ENCODE measurements at regions not wholly inside any gene's neighbourhood (a gene's known extent, or its start where the extent isn't known, plus 50 kb on each side); places are given as distances from the start of the nearest gene placed in this dataset.

DNA sequence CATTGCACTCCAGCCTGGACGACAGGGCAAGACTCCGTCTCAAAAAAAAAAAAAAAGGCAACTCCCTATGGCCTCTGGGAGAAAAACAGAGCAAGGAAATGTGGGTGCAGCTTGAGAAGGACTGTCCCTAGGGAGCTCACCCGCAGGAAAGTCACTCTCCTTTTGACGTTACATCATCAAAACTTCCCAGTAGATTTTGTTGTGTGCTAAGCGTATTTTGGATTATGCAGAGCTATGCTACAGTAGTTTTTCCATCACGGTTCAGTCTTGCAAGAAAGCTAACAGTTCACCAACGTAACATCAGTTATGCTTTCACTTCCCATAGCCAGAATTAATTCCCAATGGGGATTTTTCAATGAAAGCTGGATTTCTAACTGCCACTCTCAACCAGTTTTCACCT is 138.8 kb downstream of the HSD17B3 start:
- in situ Hi-C loops (cut with MboI; ENCODE audit: low pct_ligation_motif_present in 1 of 4, low pct_unique_long_range_greater_than_20kb in 1 of 4, low sequenced_read_pairs in 3 of 4) = no loop called here
- Histone ChIP-seq H3K36me3 (no peaks in the 10 kb centered on the region), H3K27me3 (no peaks in the 10 kb centered on the region), H3K9me3 (no peaks in the 10 kb centered on the region), H3K27ac (no peak overlapping the region), H3K4me3 (no peak overlapping the region), H3K4me1 (peaks cover 0 to 3% (median 0%) of the 10 kb centered on the region in 4 donors)
- intact Hi-C loops (cut with DNase I; ENCODE audit: low total_unique reads) = no loop called here
- 67 to 73% methylated on average over 3 to 7 of the region's 7 CpGs for WGBS, 2 donors (ENCODE audit: low coverage in 1 of 2)
- TF ChIP-seq POLR2A (IDR thresholded peaks at IDR 0.05) (no peak), CTCF (IDR thresholded peaks at IDR 0.05) (no peak), EP300 (IDR thresholded peaks at IDR 0.05; ENCODE audit: low read depth) (no peak), POLR2AphosphoS5 (IDR thresholded peaks at IDR 0.05) (no peak)
- DNase-seq = no peak

DNA sequence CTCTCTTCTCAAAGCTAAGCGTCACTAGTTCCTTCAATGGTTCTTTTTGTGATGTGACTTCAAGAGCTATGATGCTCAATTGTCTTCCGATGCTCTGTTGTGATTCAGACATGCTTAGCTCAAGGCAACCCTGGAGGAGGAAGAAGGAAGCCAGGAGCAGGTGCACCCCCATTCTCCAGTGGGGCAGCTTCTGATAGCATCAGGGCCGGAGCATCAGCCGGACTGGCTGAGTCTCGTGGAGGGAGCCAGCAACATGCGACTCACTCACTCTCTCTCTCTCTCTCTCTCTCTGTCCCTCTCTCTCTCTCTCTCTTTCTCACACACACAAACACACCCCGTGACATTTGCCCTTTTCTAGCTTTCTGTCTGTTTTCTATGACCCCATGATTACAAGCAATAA is 140.2 kb downstream of the HSD17B3 start:
- TF ChIP-seq POLR2A (IDR thresholded peaks at IDR 0.05) (no peak), POLR2AphosphoS5 (IDR thresholded peaks at IDR 0.05) (no peak), CTCF (IDR thresholded peaks at IDR 0.05) (no peak), EP300 (IDR thresholded peaks at IDR 0.05; ENCODE audit: low read depth) (no peak)
- WGBS, 2 donors (ENCODE audit: low coverage in 1 of 2) = 81 to 90% methylated on average over 2 to 7 of the region's 7 CpGs
- Histone ChIP-seq H3K27ac (no peak overlapping the region), H3K4me1 (peaks cover 0 to 3% (median 1%) of the 10 kb centered on the region in 4 donors), H3K4me3 (no peak overlapping the region), H3K36me3 (no peaks in the 10 kb centered on the region), H3K9me3 (no peaks in the 10 kb centered on the region), H3K27me3 (no peaks in the 10 kb centered on the region)
- in situ Hi-C loops (cut with MboI; ENCODE audit: low pct_ligation_motif_present in 1 of 4, low pct_unique_long_range_greater_than_20kb in 1 of 4, low sequenced_read_pairs in 3 of 4) = no loop called here
- no peak for DNase-seq
- intact Hi-C loops (cut with DNase I; ENCODE audit: low total_unique reads) = no loop called here

DNA sequence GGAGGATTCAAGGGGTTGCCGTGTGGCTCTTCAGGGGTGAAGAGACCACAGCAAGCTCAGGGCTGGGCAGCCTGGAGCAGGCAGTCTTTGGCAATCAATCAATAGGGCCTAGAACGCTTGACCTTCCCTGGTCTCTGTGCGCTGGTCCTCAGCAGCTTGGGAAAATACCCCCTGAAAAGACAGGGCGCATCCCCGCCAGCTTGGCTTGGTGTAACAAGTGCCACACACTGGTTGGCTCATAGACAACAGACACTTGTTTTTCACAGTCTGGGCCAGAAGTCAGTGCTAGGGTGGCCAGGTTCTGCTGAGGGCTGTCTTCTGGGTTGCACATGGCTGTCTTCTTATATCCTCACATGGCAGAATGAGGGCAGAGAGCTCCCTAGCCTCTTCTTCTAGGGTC is 141.1 kb downstream of the HSD17B3 start:
- WGBS, 2 donors (ENCODE audit: low coverage in 1 of 2) = 89% methylated on average over 5 of the region's 5 CpGs; no CpG with 5 or more reads in 1 of the 2 donors
- Histone ChIP-seq H3K27me3 (no peaks in the 10 kb centered on the region), H3K27ac (no peak overlapping the region), H3K36me3 (no peaks in the 10 kb centered on the region), H3K9me3 (no peaks in the 10 kb centered on the region), H3K4me1 (peaks cover 0 to 3% (median 1%) of the 10 kb centered on the region in 4 donors), H3K4me3 (no peak overlapping the region)
- TF ChIP-seq POLR2A (IDR thresholded peaks at IDR 0.05) (no peak), POLR2AphosphoS5 (IDR thresholded peaks at IDR 0.05) (no peak), EP300 (IDR thresholded peaks at IDR 0.05; ENCODE audit: low read depth) (no peak), CTCF (IDR thresholded peaks at IDR 0.05) (no peak)
- in situ Hi-C loops (cut with MboI; ENCODE audit: low pct_ligation_motif_present in 1 of 4, low pct_unique_long_range_greater_than_20kb in 1 of 4, low sequenced_read_pairs in 3 of 4) (no loop called here), intact Hi-C loops (cut with DNase I; ENCODE audit: low total_unique reads) (no loop called here)
- DNase-seq = no peak

GRCh38 chr9:96160168-96160567 is 141.8 kb downstream of the HSD17B3 start:
- no peak for DNase-seq
- 60 to 79% methylated on average over 1 to 6 of the region's 6 CpGs for WGBS, 2 donors (ENCODE audit: low coverage in 1 of 2)
- no peak for TF ChIP-seq POLR2A (IDR thresholded peaks at IDR 0.05)
- no peak for TF ChIP-seq POLR2AphosphoS5 (IDR thresholded peaks at IDR 0.05)
- no peak for TF ChIP-seq CTCF (IDR thresholded peaks at IDR 0.05)
- no peak for TF ChIP-seq EP300 (IDR thresholded peaks at IDR 0.05; ENCODE audit: low read depth)
- intact Hi-C loops (cut with DNase I; ENCODE audit: low total_unique reads) = no loop called here
- H3K36me3 ChIP-seq = no peaks in the 10 kb centered on the region
- no peak overlapping the region for H3K4me3 ChIP-seq
- in situ Hi-C loops (cut with MboI; ENCODE audit: low pct_ligation_motif_present in 1 of 4, low pct_unique_long_range_greater_than_20kb in 1 of 4, low sequenced_read_pairs in 3 of 4) = no loop called here
- no peaks in the 10 kb centered on the region for H3K9me3 ChIP-seq
- peaks cover 0 to 3% (median 1%) of the 10 kb centered on the region in 4 donors for H3K4me1 ChIP-seq
- H3K27me3 ChIP-seq = no peaks in the 10 kb centered on the region
- H3K27ac ChIP-seq = no peak overlapping the region
